ENCODE measurements at regions not wholly inside any gene's neighbourhood (a gene's known extent, or its start where the extent isn't known, plus 50 kb on each side); places are given as distances from the start of the nearest gene placed in this dataset.

- Histone ChIP-seq H3K4me1 (ENCODE audit: insufficient read depth, low read length) (peaks cover 2% of the 10 kb centered on the region), H2BK12ac (ENCODE audit: insufficient read length, low read depth, low read length) (no peak overlapping the region), H3K18ac (ENCODE audit: insufficient read length, low read depth, low read length) (no peak overlapping the region), H3K4ac (ENCODE audit: low read depth, low read length) (no peak overlapping the region), H4K5ac (ENCODE audit: insufficient read length, low read depth, low read length) (no peak overlapping the region), H3K56ac (ENCODE audit: insufficient read length, low read depth, low read length) (no peak overlapping the region), H4K20me1 (ENCODE audit: control insufficient read depth, insufficient read depth, insufficient read length) (no peaks in the 10 kb centered on the region), H3K23ac (ENCODE audit: insufficient read length, low read depth, low read length) (no peak overlapping the region), H3K27ac (ENCODE audit: insufficient read length, low read depth, low read length) (no peak overlapping the region), H3T11ph (ENCODE audit: low read length) (no peak overlapping the region), H3K27me3 (ENCODE audit: insufficient read depth, low read length) (no peaks in the 10 kb centered on the region), H3K14ac (ENCODE audit: insufficient read depth, low read length) (no peak overlapping the region), H2BK15ac (ENCODE audit: low read depth, low read length) (no peak overlapping the region), H3K9me3 (ENCODE audit: control insufficient read depth, low read depth, low read length) (no peaks in the 10 kb centered on the region), H4K8ac (replicated peaks; ENCODE audit: insufficient read length, low read depth, low read length) (no peak overlapping the region), H2AFZ (ENCODE audit: low read length) (peak overlapping the region; percentile 22), H2BK5ac (ENCODE audit: insufficient read length, low read length) (no peak overlapping the region), H3K23me2 (ENCODE audit: insufficient read length, low read depth, low read length, poor library complexity, severe bottlenecking) (no peaks in the 10 kb centered on the region), H3K4me2 (ENCODE audit: insufficient read depth, insufficient read length, low read length) (no peak overlapping the region), H2BK20ac (ENCODE audit: low read depth, low read length, poor library complexity, severe bottlenecking) (no peak overlapping the region), H3K79me2 (ENCODE audit: insufficient read depth, low read length) (no peaks in the 10 kb centered on the region), H2BK120ac (ENCODE audit: low read depth, low read length, poor library complexity, severe bottlenecking) (no peak overlapping the region), H3K79me1 (ENCODE audit: insufficient read depth, low read depth, low read length, poor library complexity, severe bottlenecking) (no peaks in the 10 kb centered on the region), H2AK5ac (ENCODE audit: insufficient read length, low read length) (no peak overlapping the region), H3K9ac (ENCODE audit: extremely low read depth, insufficient read length, low read length) (no peak overlapping the region), H4K91ac (ENCODE audit: insufficient read length, low read depth, low read length) (no peak overlapping the region)
- Mint-ChIP-seq H3K9me3 (peaks cover 4% of the 10 kb centered on the region in 2 experiments; a peak in 4 of 5 replicates), H3K4me3 (no peak overlapping the region), H3K36me3 (ENCODE audit: insufficient read depth in 1 of 3, low read depth in 3 of 3) (peaks cover 5 to 9% (median 7%) of the 10 kb centered on the region in 3 experiments), H3K27me3 (ENCODE audit: low read depth) (no peaks in the 10 kb centered on the region), H3K4me1 (peaks cover 30 to 34% of the 10 kb centered on the region in 2 experiments), H3K27ac (peak overlapping the region; percentile 42 to 90 (median 51); a peak in 4 of 7 replicates)
- TF ChIP-seq CTCF (conservative IDR thresholded peaks at IDR 0.05), result no peak
- no peak for DNase-seq
- WGBS (ENCODE audit: extremely low coverage, insufficient read length, low lambda C conversion rate), result no CpG with 5 or more reads among the region's 2 CpGs
Measured at GRCh38 chr6:95521181-95521580, 56.2 kb upstream of the MANEA start.

All from H9 (cell line).